ENCODE measurements at regions not wholly inside any gene's neighbourhood (a gene's known extent, or its start where the extent isn't known, plus 50 kb on each side); places are given as distances from the start of the nearest gene placed in this dataset.
"Not testable (repeated sequence)": the region's sequence is repeated elsewhere in the genome, so short reads cannot be mapped to it uniquely, and the experiment has no call there.

DNA sequence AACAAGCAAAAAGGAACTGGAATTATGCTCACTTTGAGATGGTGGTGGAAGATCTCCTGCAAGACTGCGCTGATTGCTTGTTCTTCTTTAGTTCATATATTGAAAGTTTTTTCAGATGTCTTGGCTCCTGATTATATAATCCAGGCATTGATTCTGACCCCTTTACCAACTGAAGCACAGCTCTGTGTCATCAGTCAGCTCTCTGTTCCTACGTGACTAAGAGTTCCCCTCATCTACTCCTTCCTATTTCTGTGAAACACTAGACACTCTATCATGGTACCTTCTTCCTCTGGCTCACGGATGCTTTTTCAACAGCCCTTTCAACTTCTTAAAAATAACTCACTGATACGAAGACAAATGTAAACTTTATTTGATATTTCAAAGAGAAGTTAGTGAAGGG, 788.6 kb downstream of the SOCS6 start:
- DNase-seq (ENCODE audit: low read depth): no peak

DNA sequence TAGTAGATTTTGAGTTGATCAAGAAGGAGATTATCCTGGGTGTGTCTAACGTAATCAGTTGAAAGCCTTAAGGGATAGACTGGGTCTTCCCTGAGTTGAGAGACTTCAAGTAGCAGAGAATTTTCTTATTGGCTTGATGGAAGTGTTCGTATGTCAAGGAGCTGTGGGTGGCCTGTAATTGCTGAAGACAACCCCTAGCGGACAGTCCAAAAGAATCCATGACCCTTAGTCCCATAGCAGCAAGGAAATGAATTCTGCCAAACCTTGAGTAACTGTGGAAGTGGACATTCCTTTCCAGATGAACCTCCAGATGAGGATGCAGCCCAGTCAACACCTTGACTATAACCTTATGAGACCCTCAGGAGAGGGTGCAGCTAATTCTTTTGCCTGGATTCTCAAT, 786.3 kb downstream of the SOCS6 start:
- DNase-seq (ENCODE audit: low read depth): no peak

DNA sequence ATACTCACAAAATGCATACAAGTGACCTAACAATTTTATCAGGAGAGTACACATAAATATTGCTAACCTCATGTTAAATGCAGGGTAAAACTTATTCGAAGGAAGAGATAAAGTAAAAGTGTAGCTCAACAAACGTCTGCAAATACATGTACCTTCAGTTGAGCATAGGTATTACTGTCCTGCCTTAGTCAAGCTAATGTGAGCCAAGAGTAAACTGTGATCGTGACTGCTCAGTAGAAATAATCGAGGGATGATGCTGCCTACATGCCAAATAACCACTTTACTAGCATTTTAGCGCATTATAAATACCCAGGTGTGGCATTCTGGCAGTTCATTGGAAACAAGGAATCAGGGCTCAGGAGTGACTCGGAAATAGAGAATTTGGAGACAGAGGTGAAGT, 779.5 kb downstream of the SOCS6 start:
- no peak for DNase-seq (ENCODE audit: low read depth)

DNA sequence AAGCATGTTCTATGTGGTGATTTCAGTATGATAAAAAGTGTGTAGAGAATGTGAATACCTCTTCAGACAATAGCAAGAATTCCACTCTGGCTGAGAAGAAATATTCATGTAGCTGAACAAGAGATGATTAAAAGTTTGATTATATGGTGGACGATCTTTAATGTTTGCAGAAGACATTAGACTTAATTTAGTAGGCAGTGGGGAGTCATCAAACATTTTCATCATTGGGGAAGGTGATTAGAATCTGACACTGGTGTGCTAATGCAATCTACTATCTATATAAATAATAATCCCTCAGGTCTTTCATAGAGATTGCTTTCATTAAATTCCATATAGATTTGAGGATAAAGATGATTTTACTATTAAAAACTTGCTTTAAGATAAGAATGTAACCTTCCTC, 761.0 kb downstream of the SOCS6 start:
- no peak for DNase-seq (ENCODE audit: low read depth)

DNA sequence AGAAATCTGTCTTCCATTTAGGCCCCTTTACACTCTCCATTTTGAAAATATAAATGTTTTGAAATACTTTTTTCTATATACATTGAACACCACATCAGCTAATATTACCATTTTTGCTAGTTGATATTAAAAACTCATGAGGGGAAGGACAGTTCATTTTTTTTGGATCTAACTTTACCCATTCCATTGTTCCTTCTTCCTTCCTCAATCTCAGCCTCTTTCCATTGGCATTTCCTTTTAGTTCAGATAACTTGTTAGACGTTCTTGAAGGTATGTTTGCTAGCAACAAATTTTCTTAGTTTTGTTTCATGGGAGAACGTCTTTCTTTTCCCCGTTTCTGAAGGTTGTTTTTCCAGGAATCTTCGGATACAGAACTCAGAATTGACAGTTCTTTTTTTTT, 759.0 kb downstream of the SOCS6 start:
- DNase-seq (ENCODE audit: low read depth): no peak

DNA sequence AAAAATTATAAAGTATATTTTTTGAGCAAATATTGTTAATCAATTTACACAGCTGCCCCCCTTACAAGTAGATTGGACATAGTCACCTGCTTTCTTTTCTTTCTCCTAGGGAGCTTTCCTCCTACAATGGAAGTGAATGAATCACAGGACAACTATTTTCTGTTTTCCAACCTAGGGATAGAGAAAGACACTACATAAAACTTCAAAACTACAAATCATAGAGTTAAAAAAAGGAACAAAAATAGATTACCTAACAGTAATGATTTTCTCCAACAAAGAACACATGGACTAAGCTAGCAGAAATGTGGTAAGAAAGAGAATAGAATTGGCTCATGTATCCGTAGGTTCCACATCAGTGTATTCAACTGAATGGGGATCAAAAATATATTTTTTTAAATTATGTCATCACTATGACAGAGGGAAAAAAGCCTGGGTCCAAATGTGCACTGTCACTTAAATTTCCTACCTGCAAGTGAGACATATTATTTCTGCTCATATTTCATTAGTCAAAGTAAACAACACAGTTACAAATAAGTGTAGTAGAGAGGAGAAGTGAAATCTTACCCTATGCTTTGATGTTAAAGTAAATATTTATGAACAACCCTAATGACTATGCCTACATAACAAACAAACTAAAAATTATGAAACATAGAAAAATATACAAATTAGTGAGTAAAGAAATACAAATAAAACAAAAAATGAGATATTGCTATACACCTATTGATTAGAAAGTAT, 756.7 kb downstream of the SOCS6 start:
- DNase-seq (ENCODE audit: low read depth): no peak

DNA sequence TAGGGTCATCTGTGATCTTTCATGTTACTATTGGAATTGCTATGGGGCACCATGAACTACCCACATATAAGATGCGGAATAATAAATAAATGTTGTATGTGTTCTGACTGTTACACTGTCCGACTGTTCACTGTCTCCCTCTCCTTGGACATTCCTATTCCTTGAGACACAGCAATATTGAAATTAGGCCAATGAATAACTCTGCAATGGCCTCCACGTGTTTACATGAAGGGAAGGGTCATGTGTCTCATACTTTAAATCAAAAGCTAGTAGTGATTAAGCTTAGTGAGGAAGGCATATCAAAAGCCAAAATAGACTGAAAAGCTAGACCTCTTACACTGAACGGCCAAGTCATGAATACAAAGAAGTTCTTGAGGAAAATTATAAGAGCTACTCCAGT, 751.3 kb downstream of the SOCS6 start:
- DNase-seq (ENCODE audit: low read depth): no peak

DNA sequence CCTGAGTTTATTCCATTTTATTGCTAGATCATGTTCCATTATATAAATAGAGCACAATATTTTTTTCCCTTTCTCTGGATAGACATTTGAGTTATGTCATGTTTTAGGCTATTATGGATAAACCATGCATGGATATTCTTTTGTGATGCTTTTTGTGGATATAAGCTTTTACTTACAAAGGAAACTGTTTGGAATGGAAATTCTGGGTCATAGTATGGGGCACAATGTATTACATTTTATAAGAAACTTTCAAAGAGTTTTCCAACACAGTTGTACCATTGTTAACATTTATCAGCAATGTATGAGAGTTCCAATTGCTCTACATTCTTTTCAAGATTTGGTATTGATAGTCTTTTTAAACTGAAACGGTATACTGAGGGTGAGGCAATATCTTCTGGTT, 749.4 kb downstream of the SOCS6 start:
- no peak for DNase-seq (ENCODE audit: low read depth)

DNA sequence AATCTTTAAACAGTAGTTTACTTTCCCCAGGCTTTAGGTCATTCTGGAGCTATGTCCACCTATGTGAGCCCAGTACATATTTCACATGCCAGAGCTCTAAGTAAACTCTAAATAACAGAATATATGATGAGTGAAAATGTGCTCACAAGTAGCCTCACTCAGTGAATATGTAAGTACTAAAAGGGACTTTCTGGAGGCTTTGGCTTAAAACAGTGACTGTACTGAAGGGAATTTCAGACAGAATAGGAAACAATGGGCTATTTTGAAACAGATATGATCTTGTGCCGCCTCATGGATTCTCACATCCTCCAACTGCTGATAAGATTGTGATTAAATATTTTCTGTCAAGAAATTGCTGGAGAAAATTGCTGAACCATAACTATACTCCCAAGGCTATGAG, 747.9 kb downstream of the SOCS6 start:
- DNase-seq (ENCODE audit: low read depth): no peak

DNA sequence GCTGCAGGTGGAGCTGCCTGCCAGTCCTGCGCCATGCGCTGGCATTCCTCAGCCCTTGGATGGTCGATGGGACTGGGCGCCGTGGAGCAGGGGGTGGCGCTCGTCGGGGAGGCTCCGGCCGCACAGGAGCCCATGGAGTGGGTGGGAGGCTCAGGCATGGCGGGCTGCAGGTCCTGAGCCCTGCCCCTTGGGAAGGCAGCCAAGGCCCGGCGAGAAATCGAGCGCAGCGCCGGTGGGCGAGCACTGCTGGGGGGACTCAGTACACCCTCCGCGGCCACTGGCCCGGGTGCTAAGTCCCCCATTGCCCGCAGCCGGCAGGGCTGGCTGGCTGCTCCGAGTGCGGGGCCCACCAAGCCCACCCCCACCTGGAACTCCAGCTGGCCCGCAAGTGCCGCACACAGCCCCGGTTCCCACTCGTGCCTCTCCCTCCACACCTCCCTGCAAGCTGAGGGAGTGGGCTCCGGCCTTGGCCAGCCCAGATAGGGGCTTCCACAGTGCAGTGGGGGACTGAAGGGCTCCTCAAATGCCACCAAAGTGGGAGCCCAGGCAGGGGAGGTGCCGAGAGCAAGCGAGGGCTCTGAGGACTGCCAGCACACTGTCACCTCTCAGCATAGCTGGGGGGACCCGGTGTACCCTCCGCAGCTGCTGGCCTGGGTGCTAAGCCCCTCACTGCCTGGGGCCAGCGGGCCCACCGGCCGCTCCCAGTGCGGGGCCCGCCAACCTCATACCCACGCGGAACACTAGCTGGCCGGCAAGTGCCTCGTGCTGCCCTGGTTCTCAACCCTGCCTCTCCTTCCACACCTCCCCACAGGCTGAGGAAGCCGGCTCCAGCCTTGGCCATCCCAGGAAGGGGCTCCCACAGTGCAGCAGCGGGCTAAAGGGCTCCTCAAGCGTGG, 742.7 kb downstream of the SOCS6 start:
- DNase-seq (ENCODE audit: low read depth): not testable (repeated sequence)

DNA sequence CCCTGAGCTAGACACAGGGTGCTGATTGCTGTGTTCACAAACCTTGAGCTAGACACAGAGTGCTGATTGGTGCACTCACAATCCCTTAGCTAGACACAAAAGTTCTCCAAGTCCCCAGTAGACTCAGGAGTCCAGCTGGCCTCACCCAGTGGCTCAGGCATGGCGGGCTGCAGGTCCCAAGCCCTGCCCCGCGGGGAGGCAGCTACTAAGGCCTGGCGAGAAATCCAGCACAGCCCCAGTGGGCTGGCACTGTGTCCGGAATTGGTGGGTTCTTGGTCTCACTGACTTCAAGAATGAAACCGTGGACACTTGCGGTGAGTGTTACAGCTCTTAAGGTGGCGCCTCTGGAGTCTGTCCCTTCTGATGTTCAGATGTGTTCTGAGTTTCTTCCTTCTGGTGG, 741.2 kb downstream of the SOCS6 start:
- not testable (repeated sequence) for DNase-seq (ENCODE audit: low read depth)

DNA sequence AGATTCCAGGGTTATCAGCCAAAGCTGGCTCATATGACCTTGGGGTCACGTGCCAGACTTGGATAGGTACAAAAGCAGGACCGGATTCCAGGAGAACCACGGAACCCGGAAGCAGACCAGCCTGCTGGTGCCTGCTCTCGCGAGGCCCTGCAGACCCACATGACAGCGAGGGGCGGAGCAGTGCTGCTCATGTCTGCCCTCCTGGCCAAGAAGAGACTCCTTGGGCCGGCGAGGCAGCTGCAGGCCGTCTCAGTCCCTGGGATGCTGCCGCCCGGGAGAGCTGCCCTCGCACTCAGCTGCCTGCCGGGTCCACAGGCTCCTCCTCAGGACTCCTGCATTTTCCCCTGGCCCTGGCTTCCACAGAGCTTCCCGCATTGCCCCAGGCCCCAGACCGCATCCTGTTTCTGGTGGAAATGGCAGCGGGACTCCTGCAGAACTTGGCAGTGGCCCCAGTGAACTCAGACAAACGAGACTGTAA, 739.5 kb downstream of the SOCS6 start:
- no peak for DNase-seq (ENCODE audit: low read depth)

DNA sequence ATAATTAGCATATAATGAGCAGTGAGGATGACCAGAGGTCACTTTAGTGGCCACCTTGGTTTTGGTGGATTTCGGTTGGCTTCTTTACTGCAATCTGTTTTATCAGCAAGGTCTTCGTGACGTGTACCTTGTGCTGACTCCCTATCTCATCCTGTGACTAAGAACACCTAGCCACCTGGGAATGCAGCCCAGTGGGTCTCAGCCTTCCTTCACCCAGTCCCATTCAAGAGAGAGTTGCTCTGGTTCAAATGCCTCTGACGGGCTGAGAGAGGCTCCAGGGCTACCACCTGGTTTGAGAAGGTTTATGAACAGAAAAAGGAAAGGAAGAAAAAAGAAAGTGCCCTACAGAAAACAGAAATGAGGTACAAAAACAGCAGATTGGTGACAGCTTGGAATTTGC, 738.7 kb downstream of the SOCS6 start:
- DNase-seq (ENCODE audit: low read depth): no peak

DNA sequence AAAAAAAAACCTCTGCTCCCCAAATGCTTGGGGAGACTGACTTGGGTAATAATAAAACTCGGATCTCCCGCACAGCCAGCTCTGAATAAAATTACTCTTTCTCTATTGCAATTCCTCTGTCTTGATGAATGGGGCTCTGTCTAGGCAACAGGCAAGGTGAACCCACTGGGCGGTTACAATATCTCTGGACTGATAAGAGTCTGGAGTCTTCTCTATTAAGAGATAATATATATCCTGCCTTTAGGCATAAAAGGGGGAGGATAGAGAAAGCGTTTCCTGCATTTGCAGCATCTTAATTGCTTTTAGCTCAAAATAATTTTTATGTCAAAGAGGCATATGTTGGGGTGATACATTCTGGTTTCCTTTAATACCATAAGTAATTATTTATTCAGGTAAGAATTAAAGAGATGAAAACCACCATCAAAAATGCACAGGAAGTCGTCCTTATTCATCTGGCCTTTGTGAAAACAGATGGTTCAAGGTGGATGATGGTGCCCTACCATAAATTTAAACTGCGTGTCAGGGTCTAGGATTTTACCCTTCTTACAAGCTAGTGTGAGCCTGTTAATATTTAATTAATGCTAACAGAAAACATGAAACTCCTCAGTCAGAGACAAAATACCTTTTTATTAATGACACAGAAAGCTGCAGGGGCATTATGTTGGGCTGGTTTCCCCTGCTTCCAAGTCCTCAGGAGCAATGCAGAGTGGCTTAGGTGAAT, 736.8 kb downstream of the SOCS6 start:
- DNase-seq (ENCODE audit: low read depth): no peak

DNA sequence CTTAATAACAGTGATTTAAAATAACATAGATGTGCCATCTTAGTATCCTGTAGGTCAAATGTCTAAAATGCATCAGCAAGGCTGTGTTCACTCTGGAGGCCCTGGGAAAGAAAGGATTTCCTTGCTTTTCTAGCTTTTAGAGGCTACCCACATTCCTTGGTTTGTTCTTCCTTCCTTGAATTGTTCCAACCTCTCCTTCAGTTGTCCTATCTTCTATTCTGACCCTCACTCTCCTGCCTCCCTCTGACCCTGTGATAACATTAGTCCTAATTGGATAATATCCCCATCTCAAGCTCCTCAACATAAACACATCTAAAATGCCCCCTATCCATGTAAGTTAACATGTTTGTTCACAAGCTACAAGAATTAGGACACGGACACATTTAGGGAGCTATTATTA, 733.5 kb downstream of the SOCS6 start:
- DNase-seq (ENCODE audit: low read depth): no peak

DNA sequence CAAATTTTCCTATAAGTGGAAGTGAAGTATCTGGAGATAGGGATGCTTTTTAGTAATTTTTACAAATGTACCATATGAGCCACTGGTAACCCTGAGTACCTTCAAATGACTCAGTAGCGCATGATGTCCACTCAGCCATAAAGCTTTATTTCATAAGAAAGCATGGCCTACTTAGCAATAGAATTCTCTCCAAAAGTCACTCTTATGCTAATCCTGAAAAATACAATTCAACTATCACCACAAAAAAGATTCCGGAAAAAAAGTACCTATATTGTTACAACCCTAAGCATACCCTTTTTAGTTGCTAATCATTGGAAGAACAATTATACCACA, 732.2 kb downstream of the SOCS6 start:
- DNase-seq (ENCODE audit: low read depth): no peak

DNA sequence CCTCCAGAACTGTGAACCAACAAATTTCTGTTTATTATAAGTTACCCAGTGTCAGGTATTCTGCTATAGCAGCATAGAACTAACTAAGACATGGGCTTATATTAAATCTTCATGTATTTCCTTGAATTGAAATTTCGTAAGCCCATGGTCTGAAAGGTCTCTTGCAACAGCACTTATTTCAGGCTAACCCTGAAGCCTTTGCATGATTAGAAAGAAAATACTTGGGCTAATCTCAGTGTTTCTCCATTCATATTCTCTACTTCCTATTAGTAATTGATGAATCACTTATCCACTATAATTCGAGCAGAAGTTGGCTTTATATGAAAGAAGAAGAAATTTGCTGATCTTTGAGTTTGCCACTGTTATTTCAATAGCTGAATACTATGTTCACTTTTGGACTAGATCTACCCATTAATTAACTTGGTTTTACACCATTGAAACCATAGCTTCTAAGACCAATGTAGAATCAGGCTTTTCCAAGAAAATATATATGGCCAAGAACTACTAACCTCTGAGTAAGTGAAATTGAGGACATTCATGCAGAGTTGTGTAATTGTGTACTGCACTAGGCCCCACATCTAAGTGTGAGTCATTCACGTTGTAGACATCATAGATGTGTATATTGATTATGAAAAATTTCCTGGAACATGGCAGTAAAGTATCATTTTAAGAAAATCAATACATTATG, 731.6 kb downstream of the SOCS6 start:
- DNase-seq (ENCODE audit: low read depth): no peak

DNA sequence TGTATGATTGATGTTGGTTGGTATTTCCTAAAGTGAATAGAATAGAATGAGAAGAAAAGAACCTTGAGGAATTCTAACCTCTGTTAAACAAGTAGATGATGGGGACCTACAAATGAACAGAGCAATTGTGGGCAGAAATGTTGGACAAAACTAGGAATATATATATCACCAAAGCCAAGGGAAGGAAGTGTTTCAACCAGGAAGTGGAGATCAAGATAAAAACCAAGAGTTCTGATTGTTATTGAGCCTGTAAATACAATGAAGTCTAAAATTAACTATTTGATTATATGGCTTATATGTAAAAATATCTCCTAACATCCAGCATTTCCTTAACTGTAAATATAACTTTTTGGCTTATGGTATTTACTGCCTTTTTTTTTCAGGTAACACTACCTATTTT, 730.0 kb downstream of the SOCS6 start:
- DNase-seq (ENCODE audit: low read depth): no peak

DNA sequence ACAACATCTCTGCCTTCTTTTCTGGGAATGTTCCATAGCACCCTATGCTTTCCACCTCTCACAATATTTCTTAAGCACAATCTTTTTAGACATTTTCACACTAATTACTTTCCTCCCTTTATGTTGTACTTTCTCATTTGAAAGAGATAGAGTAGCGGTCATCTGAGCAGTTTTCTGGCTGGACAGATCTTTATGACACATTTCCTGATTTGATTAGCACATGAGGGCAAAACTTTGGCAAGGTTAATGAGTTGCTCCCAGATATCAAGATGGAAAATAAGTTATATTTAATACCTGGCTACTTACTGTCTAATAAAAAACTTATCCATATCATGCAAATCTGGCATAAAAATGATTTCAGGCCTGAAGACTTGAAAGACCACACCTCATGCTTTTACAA, 723.9 kb downstream of the SOCS6 start:
- DNase-seq (ENCODE audit: low read depth): no peak

DNA sequence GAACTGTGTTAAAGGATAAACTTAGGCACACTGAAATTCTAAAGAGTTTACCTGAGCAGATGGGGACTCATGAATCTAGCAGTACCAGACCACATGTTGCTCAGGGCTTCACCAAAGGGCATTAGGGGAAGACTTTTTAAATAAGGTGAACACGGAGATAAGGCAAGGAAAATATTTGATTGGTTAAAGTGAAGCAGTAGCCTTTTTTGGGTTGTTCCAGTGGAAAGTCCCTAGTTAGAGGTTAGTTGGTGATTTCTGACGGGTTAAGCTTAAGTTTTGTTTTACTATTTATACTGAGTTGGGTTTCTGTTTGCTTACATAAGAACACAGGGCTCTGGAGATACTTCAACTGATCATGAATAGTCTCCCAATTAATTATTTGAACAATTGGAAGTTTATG, 722.5 kb downstream of the SOCS6 start:
- DNase-seq (ENCODE audit: low read depth): no peak

DNA sequence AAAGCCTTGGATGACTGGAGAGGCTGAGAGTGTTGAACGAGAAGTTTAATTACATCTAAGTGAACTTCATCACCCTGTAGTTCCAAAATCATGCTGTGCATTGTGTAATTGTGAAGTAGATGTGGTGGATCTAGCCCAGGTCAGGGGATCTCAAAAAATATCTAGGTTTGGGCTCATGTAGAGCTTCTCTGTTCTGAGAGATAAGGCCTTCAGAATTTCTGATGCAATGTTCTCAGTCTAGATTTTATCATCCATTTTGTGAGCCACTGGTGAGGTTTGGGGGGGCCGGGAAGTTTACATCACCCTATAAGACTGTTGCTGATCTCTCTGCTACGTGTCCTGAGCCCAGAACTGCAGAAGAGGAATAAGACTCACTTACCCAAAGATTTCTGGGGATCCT, 719.4 kb downstream of the SOCS6 start:
- no peak for DNase-seq (ENCODE audit: low read depth)

DNA sequence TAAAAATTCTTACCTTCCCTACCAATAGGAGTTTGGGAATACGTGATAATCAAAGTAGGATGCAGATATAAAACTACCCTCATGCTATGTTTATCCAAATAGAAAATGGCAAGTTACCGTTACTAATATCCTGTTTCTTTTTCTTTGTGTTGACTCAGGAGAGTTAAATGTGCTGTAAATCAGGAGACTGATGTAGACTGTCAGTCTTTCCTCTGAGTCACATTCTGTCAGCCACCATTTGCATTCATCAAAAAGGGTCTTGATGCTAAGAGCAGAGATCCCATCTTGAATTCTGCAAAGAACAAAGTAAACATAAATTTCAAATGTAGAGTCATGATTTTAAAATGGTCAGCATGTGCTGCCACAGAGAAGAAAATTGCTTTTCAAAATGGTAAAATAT, 712.8 kb downstream of the SOCS6 start:
- DNase-seq (ENCODE audit: low read depth): no peak
